Fibroblast of lung (primary cell): ENCODE measurements at regions not wholly inside any gene's neighbourhood (a gene's known extent, or its start where the extent isn't known, plus 50 kb on each side); places are given as distances from the start of the nearest gene placed in this dataset.

Experiments used
- DNase-seq, 2 donors: peaks; one replicate each; pipeline versions ENCODE4 v3.0.0 to v3.0.0-alpha.2; 2010; ENCODE audit warnings: low read depth in 2 of 2
- H2AFZ ChIP-seq: 2 replicates; pipeline ENCODE4 v1.5.1; 2012; ENCODE audit warnings: low read length, control low read depth, inconsistent platforms
- H3K27ac ChIP-seq: 2 replicates; pipeline ENCODE4 v1.5.1; 2011; ENCODE audit warnings: low read length, control low read depth; ENCODE audit not compliant: insufficient read depth
- H3K27me3 ChIP-seq: 2 replicates; pipeline ENCODE4 v1.5.1; 2011; ENCODE audit warnings: mild to moderate bottlenecking, low read length; ENCODE audit not compliant: control insufficient read depth, insufficient read depth
- H3K36me3 ChIP-seq: 2 replicates; pipeline ENCODE4 v1.5.1; 2011; ENCODE audit warnings: low read length; ENCODE audit not compliant: control insufficient read depth, insufficient read depth
- H3K4me1 ChIP-seq: 2 replicates; pipeline ENCODE4 v1.5.1; 2011; ENCODE audit warnings: low read length; ENCODE audit not compliant: control insufficient read depth, insufficient read depth; ENCODE audit errors: extremely low read depth
- H3K4me2 ChIP-seq: 2 replicates; pipeline ENCODE4 v1.5.1; 2011; ENCODE audit warnings: low read length, control low read depth; ENCODE audit not compliant: insufficient read depth; ENCODE audit errors: extremely low read depth
- H3K4me3 ChIP-seq, 4 experiments: fragments of 200-600 bp in 1 of 4; sonication (generic) in 1 of 4; replicated peaks in 1 of 4; 2 replicates each; pipeline ENCODE4 v1.5.1; 2011 to 2016; ENCODE audit warnings: low read length in 4 of 4, low read depth in 3 of 4, mild to moderate bottlenecking in 3 of 4, control low read depth in 2 of 4, inconsistent platforms in 1 of 4, mixed read lengths in 1 of 4; ENCODE audit not compliant: insufficient read depth in 1 of 4; ENCODE audit errors: control extremely low read depth in 1 of 4
- H3K79me2 ChIP-seq: 2 replicates; pipeline ENCODE4 v1.5.1; 2012; ENCODE audit warnings: mild to moderate bottlenecking, low read length, inconsistent platforms; ENCODE audit not compliant: control insufficient read depth, insufficient read depth
- H3K9ac ChIP-seq: 2 replicates; pipeline ENCODE4 v1.5.1; 2011; ENCODE audit warnings: mild to moderate bottlenecking, low read length, control low read depth; ENCODE audit not compliant: insufficient read depth
- H3K9me3 ChIP-seq: 2 replicates; pipeline ENCODE4 v1.5.1; 2012; ENCODE audit warnings: low read depth, low read length; ENCODE audit not compliant: control insufficient read depth, insufficient read depth
- H4K20me1 ChIP-seq: 2 replicates; pipeline ENCODE4 v1.5.1; 2011; ENCODE audit warnings: low read length; ENCODE audit not compliant: control insufficient read depth, insufficient read depth; ENCODE audit errors: extremely low read depth
- EZH2 ChIP-seq: IDR thresholded peaks from 2 replicates; pipeline ENCODE4 v1.5.1; 2012; ENCODE audit warnings: low read length, control low read depth, mild to moderate bottlenecking; ENCODE audit errors: missing control alignments
- TF ChIP-seq, protein P1 (sequence below), 2 donors: IDR thresholded peaks in 1 of 2; conservative IDR thresholded peaks in 1 of 2; 1 replicate in 1 of 2; 2 replicates in 1 of 2; pipeline ENCODE4 v1.5.1; 2011 to 2012; ENCODE audit warnings: low read length in 2 of 2, control low read depth in 1 of 2, inconsistent platforms in 1 of 2, low read depth in 1 of 2, mild to moderate bottlenecking in 1 of 2

DNA sequence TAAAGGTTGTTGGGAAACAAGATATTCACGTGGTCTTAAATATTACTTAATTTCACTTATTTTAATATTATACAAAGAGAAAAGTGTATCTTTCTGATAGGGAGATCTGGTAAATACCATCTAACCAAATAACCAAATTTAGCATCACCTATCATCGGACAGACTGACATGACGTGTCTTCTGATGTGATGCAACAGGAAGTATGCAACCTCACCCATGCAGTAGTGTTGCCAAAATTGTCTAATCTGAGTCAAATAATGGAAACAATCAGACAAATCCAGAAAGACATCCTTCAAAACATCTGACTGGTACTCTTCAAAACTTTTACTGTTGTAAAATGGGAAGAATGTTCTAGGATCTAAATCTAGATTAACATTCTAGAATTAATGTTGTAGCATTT is 148.0 kb downstream of the FGF1 start:
- Histone ChIP-seq H3K27me3 (no peaks in the 10 kb centered on the region), H3K79me2 (no peaks in the 10 kb centered on the region)

DNA sequence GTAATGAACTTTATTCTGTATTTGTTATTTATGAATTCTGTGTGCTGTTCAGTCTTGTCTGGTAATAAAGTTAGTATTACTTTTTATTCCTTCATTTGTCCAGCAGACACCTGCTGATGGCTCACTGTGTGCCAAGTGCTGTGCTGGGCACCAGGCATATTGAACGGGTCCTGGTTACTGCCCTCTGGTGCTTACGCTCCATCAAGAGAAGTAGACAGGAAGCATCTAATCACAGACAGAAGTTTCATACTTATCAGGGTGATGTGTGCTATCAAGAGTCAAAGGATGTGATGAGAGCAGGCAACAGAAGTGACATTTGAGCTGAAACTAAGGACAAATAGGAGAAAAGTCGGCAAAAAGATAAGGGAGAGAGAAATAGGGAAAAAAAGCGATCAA is 153.1 kb downstream of the FGF1 start:
- Histone ChIP-seq H3K4me2 (no peak overlapping the region), H3K4me1 (no peaks in the 10 kb centered on the region), H3K79me2 (no peaks in the 10 kb centered on the region), H3K36me3 (no peaks in the 10 kb centered on the region), H3K27ac (no peak overlapping the region), H3K27me3 (no peaks in the 10 kb centered on the region), H3K4me3 (no peak overlapping the region), H4K20me1 (no peaks in the 10 kb centered on the region), H2AFZ (no peak overlapping the region), H3K9ac (no peak overlapping the region), H3K9me3 (no peaks in the 10 kb centered on the region)
- TF ChIP-seq EZH2: no peak
- DNase-seq: no peak

More for the DNA sequence above, 148.0 kb downstream of the FGF1 start:
- no peak overlapping the region for H3K27ac ChIP-seq
- H3K4me3 ChIP-seq: no peak overlapping the region
- no peaks in the 10 kb centered on the region for H3K36me3 ChIP-seq
- no peak overlapping the region for H3K4me2 ChIP-seq
- H3K9me3 ChIP-seq: no peaks in the 10 kb centered on the region
- DNase-seq: no peak
- no peak overlapping the region for H3K9ac ChIP-seq
- peaks cover 7% of the 10 kb centered on the region for H3K4me1 ChIP-seq
- no peak for TF ChIP-seq EZH2
- TF ChIP-seq, protein P1, sequence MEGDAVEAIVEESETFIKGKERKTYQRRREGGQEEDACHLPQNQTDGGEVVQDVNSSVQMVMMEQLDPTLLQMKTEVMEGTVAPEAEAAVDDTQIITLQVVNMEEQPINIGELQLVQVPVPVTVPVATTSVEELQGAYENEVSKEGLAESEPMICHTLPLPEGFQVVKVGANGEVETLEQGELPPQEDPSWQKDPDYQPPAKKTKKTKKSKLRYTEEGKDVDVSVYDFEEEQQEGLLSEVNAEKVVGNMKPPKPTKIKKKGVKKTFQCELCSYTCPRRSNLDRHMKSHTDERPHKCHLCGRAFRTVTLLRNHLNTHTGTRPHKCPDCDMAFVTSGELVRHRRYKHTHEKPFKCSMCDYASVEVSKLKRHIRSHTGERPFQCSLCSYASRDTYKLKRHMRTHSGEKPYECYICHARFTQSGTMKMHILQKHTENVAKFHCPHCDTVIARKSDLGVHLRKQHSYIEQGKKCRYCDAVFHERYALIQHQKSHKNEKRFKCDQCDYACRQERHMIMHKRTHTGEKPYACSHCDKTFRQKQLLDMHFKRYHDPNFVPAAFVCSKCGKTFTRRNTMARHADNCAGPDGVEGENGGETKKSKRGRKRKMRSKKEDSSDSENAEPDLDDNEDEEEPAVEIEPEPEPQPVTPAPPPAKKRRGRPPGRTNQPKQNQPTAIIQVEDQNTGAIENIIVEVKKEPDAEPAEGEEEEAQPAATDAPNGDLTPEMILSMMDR (conservative IDR thresholded peaks at IDR 0.05 in 1 of 2, IDR thresholded peaks at IDR 0.05 in 1 of 2; ENCODE audit: low read depth in 1 of 2, low read length in 2 of 2): no peak
- no peaks in the 10 kb centered on the region for H4K20me1 ChIP-seq
- no peak overlapping the region for H2AFZ ChIP-seq

DNA sequence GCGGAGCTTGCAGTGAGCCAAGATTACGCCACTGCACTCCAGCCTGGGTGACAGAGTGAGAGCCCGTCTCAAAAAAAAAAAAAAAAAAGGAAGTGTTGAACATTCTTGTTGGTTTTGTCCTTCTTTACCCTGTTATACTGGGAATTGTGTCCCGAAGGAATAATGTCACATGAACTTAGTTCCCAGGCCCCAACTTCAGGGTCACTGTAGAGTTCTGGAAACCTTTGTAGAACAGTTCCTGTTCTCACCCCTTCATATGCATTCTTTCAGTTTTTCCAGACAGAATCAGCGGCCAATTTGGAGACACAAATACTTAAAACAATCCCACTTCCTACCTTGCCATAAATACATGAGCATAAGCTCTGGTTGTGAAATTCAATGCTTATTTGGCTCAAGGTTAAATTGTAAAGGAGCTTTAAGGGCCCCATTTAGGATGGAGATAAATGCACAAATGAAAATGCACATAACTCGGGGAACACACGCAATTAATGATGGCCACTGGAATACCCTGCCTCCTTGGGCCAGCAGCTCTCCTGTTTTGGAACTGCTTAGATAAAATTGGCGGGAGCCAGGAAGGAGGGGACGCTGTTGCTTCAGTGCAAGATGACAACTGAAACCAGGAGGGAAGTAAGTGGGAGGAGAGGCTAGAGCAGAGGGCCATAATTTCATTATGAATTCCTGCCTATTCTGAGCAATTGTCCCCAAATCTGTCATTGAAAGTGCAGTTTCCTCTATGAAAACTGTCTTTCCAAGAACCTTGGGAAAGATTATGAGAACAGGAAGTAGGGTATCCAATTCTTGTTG is 153.7 kb downstream of the FGF1 start:
- no peaks in the 10 kb centered on the region for H3K79me2 ChIP-seq
- H3K4me3 ChIP-seq: no peak overlapping the region
- no peaks in the 10 kb centered on the region for H4K20me1 ChIP-seq
- DNase-seq: no peak
- peaks cover 2% of the 10 kb centered on the region for H3K4me1 ChIP-seq
- H3K9me3 ChIP-seq: no peaks in the 10 kb centered on the region
- no peak overlapping the region for H3K4me2 ChIP-seq
- H2AFZ ChIP-seq: no peak overlapping the region
- H3K36me3 ChIP-seq: no peaks in the 10 kb centered on the region
- H3K27ac ChIP-seq: no peak overlapping the region
- no peak overlapping the region for H3K9ac ChIP-seq
- no peaks in the 10 kb centered on the region for H3K27me3 ChIP-seq
- no peak for TF ChIP-seq EZH2
- TF ChIP-seq, protein P1 (conservative IDR thresholded peaks at IDR 0.05 in 1 of 2, IDR thresholded peaks at IDR 0.05 in 1 of 2; ENCODE audit: low read depth in 1 of 2, low read length in 2 of 2): no peak
